ENCODE measurements at regions not wholly inside any gene's neighbourhood (a gene's known extent, or its start where the extent isn't known, plus 50 kb on each side); places are given as distances from the start of the nearest gene placed in this dataset.

- no peak for DNase-seq
Observed at GRCh38 chr6:119626884-119627619, 277.5 kb upstream of the MAN1A1 start.

GRCh38 chr6:119620846-119621555, 271.4 kb upstream of the MAN1A1 start:
- DNase-seq: no peak

GRCh38 chr6:119614138-119614537, 264.6 kb upstream of the MAN1A1 start:
- no peak for DNase-seq

- DNase-seq: no peak
Observed at GRCh38 chr6:119612911-119613381, 263.4 kb upstream of the MAN1A1 start.

GRCh38 chr6:119612176-119612891, 262.8 kb upstream of the MAN1A1 start:
- no peak for DNase-seq

- no peak for DNase-seq
Observed at GRCh38 chr6:119610754-119611153, 261.2 kb upstream of the MAN1A1 start.

GRCh38 chr6:119610265-119610664, 260.7 kb upstream of the MAN1A1 start:
- DNase-seq: no peak

GRCh38 chr6:119609865-119610264, 260.3 kb upstream of the MAN1A1 start:
- DNase-seq: no peak

GRCh38 chr6:119608994-119609393, 259.4 kb upstream of the MAN1A1 start:
- no peak for DNase-seq

GRCh38 chr6:119604124-119604523, 254.6 kb upstream of the MAN1A1 start:
- no peak for DNase-seq

GRCh38 chr6:119603501-119603900, 253.9 kb upstream of the MAN1A1 start:
- DNase-seq: no peak

- no peak for DNase-seq
Observed at GRCh38 chr6:119602215-119603178, 252.9 kb upstream of the MAN1A1 start.

- DNase-seq: no peak
Observed at GRCh38 chr6:119598883-119599282, 249.3 kb upstream of the MAN1A1 start.

GRCh38 chr6:119594907-119595306, 245.3 kb upstream of the MAN1A1 start:
- no peak for DNase-seq

- no peak for DNase-seq
Observed at GRCh38 chr6:119591235-119591634, 241.7 kb upstream of the MAN1A1 start.

- DNase-seq: no peak
Observed at GRCh38 chr6:119590066-119590465, 240.5 kb upstream of the MAN1A1 start.

- no peak for DNase-seq
Observed at GRCh38 chr6:119587537-119587936, 238.0 kb upstream of the MAN1A1 start.

- no peak for DNase-seq
Observed at GRCh38 chr6:119586250-119586882, 236.8 kb upstream of the MAN1A1 start.

GRCh38 chr6:119584088-119584487, 234.5 kb upstream of the MAN1A1 start:
- no peak for DNase-seq

- DNase-seq: no peak
Observed at GRCh38 chr6:119581220-119581619, 231.7 kb upstream of the MAN1A1 start.

GRCh38 chr6:119575721-119576120, 226.2 kb upstream of the MAN1A1 start:
- DNase-seq: no peak

- DNase-seq: no peak
Observed at GRCh38 chr6:119568580-119568979, 219.0 kb upstream of the MAN1A1 start.

Measured in NCI-H1105 (cell line).